Loucy (cell line): ENCODE measurements at regions not wholly inside any gene's neighbourhood (a gene's known extent, or its start where the extent isn't known, plus 50 kb on each side); places are given as distances from the start of the nearest gene placed in this dataset.

Source experiments
- H2AFZ ChIP-seq: fragments of 200-600 bp; sonication (generic); 2 replicates; pipeline ENCODE4 v1.6.0; 2016; ENCODE audit warnings: antibody characterized with exemption, mild to moderate bottlenecking, low read length, moderate library complexity
- H3F3A ChIP-seq: fragments of 200-600 bp; 2 replicates; pipeline ENCODE4 v1.6.0; 2016; ENCODE audit warnings: antibody characterized with exemption, low read depth, mild to moderate bottlenecking
- H3K27me3 ChIP-seq: fragments of 200-600 bp; sonication (generic); 2 replicates; pipeline ENCODE4 v1.6.1; 2014; ENCODE audit warnings: low read length, mild to moderate bottlenecking; ENCODE audit not compliant: insufficient read depth, poor library complexity, severe bottlenecking
- H3K36me3 ChIP-seq: fragments of 200-600 bp; sonication (generic); 2 replicates; pipeline ENCODE4 v1.6.1; 2016; ENCODE audit warnings: low read length; ENCODE audit not compliant: insufficient read depth
- H3K4me1 ChIP-seq: fragments of 200-600 bp; sonication (generic); 2 replicates; pipeline ENCODE4 v1.5.1; 2014; ENCODE audit warnings: low read length, mild to moderate bottlenecking; ENCODE audit not compliant: insufficient read depth, poor library complexity, severe bottlenecking
- H3K4me2 ChIP-seq: fragments of 200-600 bp; sonication (generic); 2 replicates; pipeline ENCODE4 v1.6.0; 2014; ENCODE audit warnings: antibody characterized with exemption, low read length, low read depth, mild to moderate bottlenecking; ENCODE audit not compliant: poor library complexity, severe bottlenecking
- H3K4me3 ChIP-seq: fragments of 200-600 bp; sonication (generic); 2 replicates; pipeline ENCODE4 v1.5.1; 2014; ENCODE audit warnings: low read length, mild to moderate bottlenecking, mixed read lengths; ENCODE audit not compliant: poor library complexity, severe bottlenecking
- H3K79me2 ChIP-seq: fragments of 200-600 bp; sonication (generic); 2 replicates; pipeline ENCODE4 v1.6.1; 2014; ENCODE audit warnings: low read length; ENCODE audit not compliant: insufficient read depth
- H3K9ac ChIP-seq: fragments of 200-600 bp; sonication (generic); 2 replicates; pipeline ENCODE4 v1.6.0; 2014; ENCODE audit warnings: mild to moderate bottlenecking, low read depth, low read length, moderate library complexity; ENCODE audit not compliant: poor library complexity, severe bottlenecking
- H3K9me2 ChIP-seq: fragments of 200-600 bp; sonication (generic); replicated peaks from 2 replicates; pipeline ENCODE4 v1.6.1; 2016; ENCODE audit warnings: low read depth, low read length, mixed read lengths
- H3K9me3 ChIP-seq: fragments of 200-600 bp; sonication (generic); 2 replicates; pipeline ENCODE4 v1.6.1; 2014; ENCODE audit warnings: mild to moderate bottlenecking, antibody characterized with exemption, low read length, low read depth; ENCODE audit not compliant: insufficient read depth
- H4K20me1 ChIP-seq: fragments of 200-600 bp; sonication (generic); 2 replicates; pipeline ENCODE4 v1.6.0; 2014; ENCODE audit warnings: antibody characterized with exemption, low read length, mild to moderate bottlenecking; ENCODE audit not compliant: insufficient read depth, poor library complexity, severe bottlenecking
- EZH2phosphoT487 ChIP-seq: fragments of 200-600 bp; IDR thresholded peaks from 2 replicates; pipeline ENCODE4 v1.6.1; 2018; ENCODE audit warnings: antibody characterized with exemption, mild to moderate bottlenecking, moderate library complexity, borderline replicate concordance
- TF ChIP-seq, protein P1 (sequence below): fragments of 200-600 bp; sonication (generic); conservative IDR thresholded peaks from 2 replicates; pipeline ENCODE4 v1.5.1; 2014; ENCODE audit warnings: mild to moderate bottlenecking, antibody characterized with exemption, low read length

DNA sequence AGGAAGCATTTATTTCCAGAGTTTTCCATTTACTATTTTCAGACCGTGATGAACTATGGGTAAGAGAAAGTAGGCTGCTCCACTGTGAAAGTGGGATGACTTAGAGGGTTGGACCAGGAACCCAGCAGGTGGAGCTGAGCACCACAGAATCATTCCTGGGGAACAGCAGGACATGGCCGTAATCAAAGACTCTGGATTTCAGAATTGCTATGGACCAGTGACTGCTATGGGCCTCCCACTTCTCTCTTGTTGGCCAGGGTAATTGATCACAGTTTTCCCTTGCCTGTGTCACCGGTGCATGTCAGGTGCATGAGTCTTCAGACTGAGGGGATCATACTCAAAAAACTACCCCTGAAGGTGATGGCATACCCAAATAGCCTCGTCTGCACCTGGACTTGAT, 90.6 kb upstream of the GPC1 start:
- no peaks in the 10 kb centered on the region for H3K4me1 ChIP-seq
- TF ChIP-seq EZH2phosphoT487 = no peak
- TF ChIP-seq, protein P1, sequence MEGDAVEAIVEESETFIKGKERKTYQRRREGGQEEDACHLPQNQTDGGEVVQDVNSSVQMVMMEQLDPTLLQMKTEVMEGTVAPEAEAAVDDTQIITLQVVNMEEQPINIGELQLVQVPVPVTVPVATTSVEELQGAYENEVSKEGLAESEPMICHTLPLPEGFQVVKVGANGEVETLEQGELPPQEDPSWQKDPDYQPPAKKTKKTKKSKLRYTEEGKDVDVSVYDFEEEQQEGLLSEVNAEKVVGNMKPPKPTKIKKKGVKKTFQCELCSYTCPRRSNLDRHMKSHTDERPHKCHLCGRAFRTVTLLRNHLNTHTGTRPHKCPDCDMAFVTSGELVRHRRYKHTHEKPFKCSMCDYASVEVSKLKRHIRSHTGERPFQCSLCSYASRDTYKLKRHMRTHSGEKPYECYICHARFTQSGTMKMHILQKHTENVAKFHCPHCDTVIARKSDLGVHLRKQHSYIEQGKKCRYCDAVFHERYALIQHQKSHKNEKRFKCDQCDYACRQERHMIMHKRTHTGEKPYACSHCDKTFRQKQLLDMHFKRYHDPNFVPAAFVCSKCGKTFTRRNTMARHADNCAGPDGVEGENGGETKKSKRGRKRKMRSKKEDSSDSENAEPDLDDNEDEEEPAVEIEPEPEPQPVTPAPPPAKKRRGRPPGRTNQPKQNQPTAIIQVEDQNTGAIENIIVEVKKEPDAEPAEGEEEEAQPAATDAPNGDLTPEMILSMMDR = no peak
- no peaks in the 10 kb centered on the region for H3F3A ChIP-seq
- H2AFZ ChIP-seq = no peak overlapping the region
- no peak overlapping the region for H3K4me3 ChIP-seq
- no peaks in the 10 kb centered on the region for H3K36me3 ChIP-seq
- H3K9ac ChIP-seq = no peak overlapping the region
- no peak overlapping the region for H3K4me2 ChIP-seq
- no peaks in the 10 kb centered on the region for H4K20me1 ChIP-seq
- H3K27me3 ChIP-seq = no peaks in the 10 kb centered on the region
- no peaks in the 10 kb centered on the region for H3K9me2 ChIP-seq
- H3K9me3 ChIP-seq = no peaks in the 10 kb centered on the region; the same call in 1 of the 2 replicates
- H3K79me2 ChIP-seq = no peaks in the 10 kb centered on the region

DNA sequence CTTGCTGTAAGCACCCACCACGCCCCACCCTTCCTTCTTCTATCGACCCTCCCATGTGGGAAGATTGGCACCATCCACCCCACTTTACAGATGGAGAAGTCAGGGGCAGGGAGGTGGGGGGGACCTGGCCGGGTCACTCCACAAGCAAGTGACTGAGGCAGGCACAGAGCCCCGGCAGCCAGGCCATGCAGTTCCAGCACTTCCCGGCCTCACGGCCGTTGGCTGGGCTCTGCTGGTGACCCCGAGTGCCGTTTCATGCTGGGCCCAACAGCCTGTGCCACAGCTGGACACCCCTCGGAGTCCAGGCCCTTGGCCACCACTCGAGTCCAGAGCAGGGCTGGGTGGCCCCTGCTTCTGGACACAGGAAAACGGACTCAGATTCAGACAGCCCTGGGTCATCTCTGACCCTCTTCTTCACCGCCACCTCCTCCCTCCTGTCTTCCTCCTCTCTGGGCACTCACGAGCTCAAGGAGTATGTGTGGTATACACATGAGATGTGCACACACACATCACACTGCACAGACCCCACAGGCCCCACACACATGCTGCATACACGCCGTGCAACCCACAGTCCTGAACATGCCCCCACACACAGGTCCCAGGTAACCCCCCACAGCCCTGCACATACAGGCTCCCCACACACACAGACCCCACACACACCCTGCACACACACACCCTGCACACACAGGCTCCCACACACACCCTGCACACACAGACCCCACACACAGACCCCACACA, 89.3 kb upstream of the GPC1 start:
- Histone ChIP-seq H3K79me2 (no peaks in the 10 kb centered on the region), H3K4me3 (no peak overlapping the region), H3K9ac (no peak overlapping the region), H3K36me3 (no peaks in the 10 kb centered on the region), H3K9me2 (no peaks in the 10 kb centered on the region), H3F3A (no peaks in the 10 kb centered on the region), H3K4me2 (no peak overlapping the region), H3K27me3 (no peaks in the 10 kb centered on the region), H2AFZ (no peak overlapping the region), H3K4me1 (no peaks in the 10 kb centered on the region), H4K20me1 (no peaks in the 10 kb centered on the region), H3K9me3 (no peaks in the 10 kb centered on the region; the same call in 1 of the 2 replicates)
- no peak for TF ChIP-seq EZH2phosphoT487
- TF ChIP-seq, protein P1 = no peak

DNA sequence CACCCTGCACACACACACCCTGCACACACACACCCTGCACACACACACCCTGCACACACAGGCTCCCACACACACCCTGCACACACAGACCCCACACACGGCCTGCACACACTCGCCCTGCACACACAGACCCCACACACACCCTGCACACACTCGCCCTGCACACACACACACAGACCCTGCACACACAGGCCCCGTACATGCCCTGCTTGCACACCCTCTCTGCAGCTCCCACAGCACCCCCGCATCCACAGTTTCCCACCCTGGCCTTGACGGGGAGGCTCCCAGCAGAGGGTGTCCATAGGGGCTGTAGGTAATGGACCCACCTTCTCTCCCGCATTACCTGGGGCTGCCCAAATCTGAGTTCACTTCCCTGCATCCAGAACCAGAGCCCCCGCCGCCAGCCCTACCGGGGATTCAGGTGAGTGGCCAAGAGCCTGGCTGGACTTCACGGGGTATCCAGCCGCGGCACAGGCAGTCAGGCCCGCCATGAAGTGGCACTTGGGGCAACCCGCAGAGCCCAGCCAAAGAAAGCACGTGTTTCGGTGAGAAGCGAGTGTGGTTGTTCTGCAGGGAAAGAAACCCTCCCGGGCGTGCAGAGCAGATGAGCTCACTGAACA, 88.6 kb upstream of the GPC1 start:
- no peak overlapping the region for H3K4me3 ChIP-seq
- no peak overlapping the region for H2AFZ ChIP-seq
- no peak overlapping the region for H3K9ac ChIP-seq
- H3K27me3 ChIP-seq = no peaks in the 10 kb centered on the region
- H3F3A ChIP-seq = no peaks in the 10 kb centered on the region
- H3K9me2 ChIP-seq = no peaks in the 10 kb centered on the region
- no peaks in the 10 kb centered on the region for H3K4me1 ChIP-seq
- H3K36me3 ChIP-seq = no peaks in the 10 kb centered on the region
- no peaks in the 10 kb centered on the region; the same call in 1 of the 2 replicates for H3K9me3 ChIP-seq
- no peak overlapping the region for H3K4me2 ChIP-seq
- TF ChIP-seq EZH2phosphoT487 = no peak
- TF ChIP-seq, protein P1 = no peak
- no peaks in the 10 kb centered on the region for H3K79me2 ChIP-seq
- no peaks in the 10 kb centered on the region for H4K20me1 ChIP-seq
